Calu3 (cell line): ENCODE measurements at regions not wholly inside any gene's neighbourhood (a gene's known extent, or its start where the extent isn't known, plus 50 kb on each side); places are given as distances from the start of the nearest gene placed in this dataset.

Source experiments
- BruUV-seq: library from RNA; stranded (reverse); fragments of 400-500 nt; replicated peaks from 2 replicates; lab custom pipeline; 2021; lab: Mats Ljungman, UMichigan
- CTCF ChIA-PET: fragments of 300-600 bp; sonication (Branson Sonifier 250); formaldehyde crosslinking; loops from one replicate; lab custom pipeline; 2022; ENCODE audit warnings: antibody characterized with exemption; lab: Charles Lee
- DNase-seq: peaks from one replicate; pipeline ENCODE4 v3.0.0; 2022
- H3K27ac Mint-ChIP-seq: one replicate; pipeline ENCODE4 v1.8.0; 2022; ENCODE audit warnings: mixed read lengths; ENCODE audit not compliant: unreplicated experiment
- H3K27me3 Mint-ChIP-seq: one replicate; pipeline ENCODE4 v1.8.0; 2022; ENCODE audit warnings: mixed read lengths; ENCODE audit not compliant: unreplicated experiment
- H3K36me3 Mint-ChIP-seq: one replicate; pipeline ENCODE4 v1.8.0; 2022; ENCODE audit warnings: mild to moderate bottlenecking, moderate library complexity, mixed read lengths; ENCODE audit not compliant: insufficient read depth, unreplicated experiment
- H3K4me1 Mint-ChIP-seq: one replicate; pipeline ENCODE4 v1.8.0; 2022; ENCODE audit warnings: mild to moderate bottlenecking, low read depth, mixed read lengths; ENCODE audit not compliant: unreplicated experiment
- H3K4me3 Mint-ChIP-seq: one replicate; pipeline ENCODE4 v1.8.0; 2022; ENCODE audit warnings: mild to moderate bottlenecking, low read depth, moderate library complexity, mixed read lengths; ENCODE audit not compliant: unreplicated experiment
- H3K9me3 Mint-ChIP-seq: one replicate; pipeline ENCODE4 v1.8.0; 2022; ENCODE audit warnings: low read depth, mixed read lengths; ENCODE audit not compliant: unreplicated experiment
- intact Hi-C: fragments of 100-400 bp; cut with micrococcal nuclease; formaldehyde crosslinking; loops from one replicate; pipeline ENCODE4 v1.10.0; 2022; ENCODE audit not compliant: unreplicated experiment
- TF ChIP-seq, protein P1 (sequence below): fragments of 200-600 bp; IDR thresholded peaks from one replicate; pipeline ENCODE4 v1.8.0; 2022; ENCODE audit warnings: antibody characterized with exemption; ENCODE audit not compliant: unreplicated experiment

DNA sequence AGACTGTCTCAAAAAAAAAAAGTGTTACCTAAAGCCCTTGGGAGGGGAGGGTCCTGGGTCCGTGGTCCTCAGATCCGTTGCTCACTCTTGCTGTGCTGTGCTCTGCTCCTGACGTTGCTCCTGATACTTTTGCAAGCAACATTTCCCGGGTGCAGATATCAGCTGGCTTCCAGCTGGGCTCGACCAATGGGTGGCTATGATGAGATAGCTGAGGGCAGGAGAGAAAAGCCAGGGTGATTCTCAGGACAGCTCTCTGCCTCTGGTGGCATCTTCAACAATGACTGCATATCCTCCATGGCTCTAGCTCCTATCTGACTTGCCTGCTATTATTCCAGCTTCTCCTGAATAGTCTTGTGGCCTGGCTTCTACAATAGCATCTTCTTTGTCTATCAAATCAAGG, 134.5 kb downstream of the RPS12 start:
- TF ChIP-seq, protein P1, sequence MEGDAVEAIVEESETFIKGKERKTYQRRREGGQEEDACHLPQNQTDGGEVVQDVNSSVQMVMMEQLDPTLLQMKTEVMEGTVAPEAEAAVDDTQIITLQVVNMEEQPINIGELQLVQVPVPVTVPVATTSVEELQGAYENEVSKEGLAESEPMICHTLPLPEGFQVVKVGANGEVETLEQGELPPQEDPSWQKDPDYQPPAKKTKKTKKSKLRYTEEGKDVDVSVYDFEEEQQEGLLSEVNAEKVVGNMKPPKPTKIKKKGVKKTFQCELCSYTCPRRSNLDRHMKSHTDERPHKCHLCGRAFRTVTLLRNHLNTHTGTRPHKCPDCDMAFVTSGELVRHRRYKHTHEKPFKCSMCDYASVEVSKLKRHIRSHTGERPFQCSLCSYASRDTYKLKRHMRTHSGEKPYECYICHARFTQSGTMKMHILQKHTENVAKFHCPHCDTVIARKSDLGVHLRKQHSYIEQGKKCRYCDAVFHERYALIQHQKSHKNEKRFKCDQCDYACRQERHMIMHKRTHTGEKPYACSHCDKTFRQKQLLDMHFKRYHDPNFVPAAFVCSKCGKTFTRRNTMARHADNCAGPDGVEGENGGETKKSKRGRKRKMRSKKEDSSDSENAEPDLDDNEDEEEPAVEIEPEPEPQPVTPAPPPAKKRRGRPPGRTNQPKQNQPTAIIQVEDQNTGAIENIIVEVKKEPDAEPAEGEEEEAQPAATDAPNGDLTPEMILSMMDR: no peak
- Mint-ChIP-seq H3K27ac (no peak overlapping the region), H3K4me1 (peaks cover 11% of the 10 kb centered on the region), H3K9me3 (no peaks in the 10 kb centered on the region), H3K36me3 (no peaks in the 10 kb centered on the region), H3K4me3 (no peak overlapping the region), H3K27me3 (no peaks in the 10 kb centered on the region)
- no peak for DNase-seq
- intact Hi-C loops: no loop called here
- CTCF ChIA-PET: no interaction called here
- no TSS peak for BruUV-seq

GRCh38 chr6:132950566-132950965, 136.2 kb downstream of the RPS12 start:
- H3K36me3 Mint-ChIP-seq: no peaks in the 10 kb centered on the region
- no peak overlapping the region for H3K27ac Mint-ChIP-seq
- no peak overlapping the region for H3K4me3 Mint-ChIP-seq
- H3K4me1 Mint-ChIP-seq: peaks cover 11% of the 10 kb centered on the region
- no peaks in the 10 kb centered on the region for H3K27me3 Mint-ChIP-seq
- DNase-seq: no peak
- CTCF ChIA-PET: no interaction called here
- no peaks in the 10 kb centered on the region for H3K9me3 Mint-ChIP-seq
- BruUV-seq: no TSS peak
- intact Hi-C loops: no loop called here
- TF ChIP-seq, protein P1: no peak

- CTCF ChIA-PET: interaction anchor here (0.6 to 0.9 kb wide), 2 partner anchors 15 to 220 kb away, joined by 3 to 5 read pairs; no protein-coding TSS in a partner anchor
- intact Hi-C loops: no loop called here
- BruUV-seq: no TSS peak
- no peak overlapping the region for H3K27ac Mint-ChIP-seq
- H3K36me3 Mint-ChIP-seq: no peaks in the 10 kb centered on the region
- H3K27me3 Mint-ChIP-seq: peaks cover 3% of the 10 kb centered on the region
- no peaks in the 10 kb centered on the region for H3K9me3 Mint-ChIP-seq
- peaks cover 11% of the 10 kb centered on the region for H3K4me1 Mint-ChIP-seq
- no peak overlapping the region for H3K4me3 Mint-ChIP-seq
- no peak for DNase-seq
- TF ChIP-seq, protein P1: no peak
Observed at GRCh38 chr6:132952031-132952867, 137.9 kb downstream of the RPS12 start.

- intact Hi-C loops: no loop called here
- Mint-ChIP-seq H3K4me1 (peaks cover 11% of the 10 kb centered on the region), H3K27ac (no peak overlapping the region), H3K4me3 (no peak overlapping the region), H3K36me3 (no peaks in the 10 kb centered on the region), H3K9me3 (no peaks in the 10 kb centered on the region), H3K27me3 (peaks cover 10% of the 10 kb centered on the region)
- CTCF ChIA-PET: no interaction called here
- no peak for DNase-seq
- TF ChIP-seq, protein P1: no peak
- BruUV-seq: no TSS peak
Observed at GRCh38 chr6:132952986-132953385, 138.6 kb downstream of the RPS12 start.
